Astrocyte (in vitro differentiated cells and primary cell): ENCODE measurements at regions not wholly inside any gene's neighbourhood (a gene's known extent, or its start where the extent isn't known, plus 50 kb on each side); places are given as distances from the start of the nearest gene placed in this dataset.

ENCODE experiments used
- DNase-seq: peaks from one replicate; pipeline ENCODE4 v3.0.0-alpha.2; 2010; ENCODE audit warnings: low read depth
- FAIRE-seq: peaks from 2 replicates; lab custom pipeline; 2011; peaks lifted over from hg19 to GRCh38; lab: Jason Lieb, UNC
- H2AFZ ChIP-seq: 2 replicates; pipeline ENCODE4 v1.6.0; 2012; ENCODE audit warnings: low read depth, low read length, inconsistent platforms
- H3K27ac ChIP-seq: 2 replicates; pipeline ENCODE4 v1.5.1; 2011; ENCODE audit warnings: low read depth, low read length, inconsistent platforms
- H3K27me3 ChIP-seq: 2 replicates; pipeline ENCODE4 v1.6.0; 2011; ENCODE audit warnings: low read length, inconsistent platforms; ENCODE audit not compliant: insufficient read depth
- H3K36me3 ChIP-seq: 2 replicates; pipeline ENCODE4 v1.5.1; 2011; ENCODE audit warnings: low read length, inconsistent platforms; ENCODE audit not compliant: insufficient read depth
- H3K4me1 ChIP-seq: 2 replicates; pipeline ENCODE4 v1.5.1; 2011; ENCODE audit warnings: low read length, inconsistent platforms; ENCODE audit not compliant: insufficient read depth
- H3K4me2 ChIP-seq: 2 replicates; pipeline ENCODE4 v1.6.0; 2012; ENCODE audit warnings: low read length, inconsistent platforms
- H3K4me3 ChIP-seq: 2 replicates; pipeline ENCODE4 v1.5.1; 2011; ENCODE audit warnings: low read depth, mild to moderate bottlenecking, low read length, inconsistent platforms; ENCODE audit not compliant: insufficient read depth
- H3K79me2 ChIP-seq: 2 replicates; pipeline ENCODE4 v1.6.0; 2012; ENCODE audit warnings: mild to moderate bottlenecking, low read length, inconsistent platforms; ENCODE audit not compliant: insufficient read depth
- H3K9ac ChIP-seq: 2 replicates; pipeline ENCODE4 v1.6.0; 2012; ENCODE audit warnings: mild to moderate bottlenecking, low read length, inconsistent platforms
- H3K9me3 ChIP-seq: 2 replicates; pipeline ENCODE4 v1.5.1; 2012; ENCODE audit warnings: low read depth, mild to moderate bottlenecking, low read length, inconsistent platforms; ENCODE audit not compliant: insufficient read depth
- H4K20me1 ChIP-seq: 2 replicates; pipeline ENCODE4 v1.6.0; 2012; ENCODE audit warnings: low read length, inconsistent platforms; ENCODE audit not compliant: insufficient read depth
- H3K27ac Mint-ChIP-seq: one replicate; pipeline ENCODE4 v1.8.0; 2021; ENCODE audit warnings: mild to moderate bottlenecking, mixed read lengths; ENCODE audit not compliant: unreplicated experiment
- H3K27me3 Mint-ChIP-seq: one replicate; pipeline ENCODE4 v1.8.0; 2021; ENCODE audit warnings: low read depth, mixed read lengths; ENCODE audit not compliant: unreplicated experiment
- H3K36me3 Mint-ChIP-seq: one replicate; pipeline ENCODE4 v1.8.0; 2021; ENCODE audit warnings: low read depth, mixed read lengths; ENCODE audit not compliant: unreplicated experiment
- H3K4me1 Mint-ChIP-seq: one replicate; pipeline ENCODE4 v1.8.0; 2021; ENCODE audit warnings: low read depth, mixed read lengths; ENCODE audit not compliant: unreplicated experiment
- H3K4me3 Mint-ChIP-seq: one replicate; pipeline ENCODE4 v1.8.0; 2021; ENCODE audit warnings: mild to moderate bottlenecking, moderate library complexity, mixed read lengths; ENCODE audit not compliant: unreplicated experiment
- H3K9me3 Mint-ChIP-seq: one replicate; pipeline ENCODE4 v1.8.0; 2021; ENCODE audit warnings: mild to moderate bottlenecking, mixed read lengths; ENCODE audit not compliant: unreplicated experiment
- CTCF ChIP-seq: IDR thresholded peaks from 2 replicates; pipeline ENCODE4 v1.5.1; 2011; ENCODE audit warnings: low read depth, mild to moderate bottlenecking, inconsistent platforms, low read length, moderate library complexity; ENCODE audit not compliant: insufficient read depth
- EZH2 ChIP-seq: IDR thresholded peaks from 2 replicates; pipeline ENCODE4 v1.6.1; 2012; ENCODE audit warnings: mild to moderate bottlenecking, low read length, inconsistent platforms; ENCODE audit not compliant: insufficient read depth

GRCh38 chr17:74054249-74054648 is 149.2 kb upstream of the RPL38 start:
- no peak overlapping the region for H3K4me3 ChIP-seq
- H3K4me1 ChIP-seq: no peaks in the 10 kb centered on the region
- H3K79me2 ChIP-seq: no peaks in the 10 kb centered on the region
- no peaks in the 10 kb centered on the region for H3K36me3 Mint-ChIP-seq
- no peak overlapping the region for H3K4me2 ChIP-seq
- H2AFZ ChIP-seq: no peak overlapping the region
- no peak overlapping the region for H3K27ac Mint-ChIP-seq
- no peaks in the 10 kb centered on the region for H4K20me1 ChIP-seq
- TF ChIP-seq EZH2: no peak
- no peak for TF ChIP-seq CTCF
- FAIRE-seq: no peak
- H3K27ac ChIP-seq: no peak overlapping the region
- no peak for DNase-seq
- H3K9ac ChIP-seq: no peak overlapping the region
- H3K27me3 Mint-ChIP-seq: peaks cover 76% of the 10 kb centered on the region
- no peaks in the 10 kb centered on the region for H3K9me3 ChIP-seq
- H3K36me3 ChIP-seq: no peaks in the 10 kb centered on the region
- peaks cover 10% of the 10 kb centered on the region for H3K9me3 Mint-ChIP-seq
- H3K4me1 Mint-ChIP-seq: no peaks in the 10 kb centered on the region
- no peaks in the 10 kb centered on the region for H3K27me3 ChIP-seq
- no peak overlapping the region for H3K4me3 Mint-ChIP-seq

GRCh38 chr17:74055508-74056160 is 147.8 kb upstream of the RPL38 start:
- H3K27ac Mint-ChIP-seq: no peak overlapping the region
- Histone ChIP-seq H3K4me3 (no peak overlapping the region), H2AFZ (no peak overlapping the region)

GRCh38 chr17:74059479-74060240 is 143.8 kb upstream of the RPL38 start:
- Mint-ChIP-seq H3K4me1 (no peaks in the 10 kb centered on the region), H3K4me3 (no peak overlapping the region), H3K27me3 (peaks cover 70% of the 10 kb centered on the region), H3K9me3 (peaks cover 10% of the 10 kb centered on the region), H3K36me3 (no peaks in the 10 kb centered on the region), H3K27ac (no peak overlapping the region)
- peaks cover 3% of the 10 kb centered on the region for H3K27me3 ChIP-seq
- H3K79me2 ChIP-seq: no peaks in the 10 kb centered on the region
- H4K20me1 ChIP-seq: no peaks in the 10 kb centered on the region
- no peak overlapping the region for H3K27ac ChIP-seq
- TF ChIP-seq CTCF: no peak
- TF ChIP-seq EZH2: no peak
- H3K36me3 ChIP-seq: no peaks in the 10 kb centered on the region
- H3K4me3 ChIP-seq: no peak overlapping the region
- H3K4me1 ChIP-seq: no peaks in the 10 kb centered on the region
- FAIRE-seq (no peak), DNase-seq (no peak)
- H3K9me3 ChIP-seq: no peaks in the 10 kb centered on the region
- no peak overlapping the region for H3K9ac ChIP-seq
- no peak overlapping the region for H3K4me2 ChIP-seq
- H2AFZ ChIP-seq: no peak overlapping the region

More at GRCh38 chr17:74055508-74056160, 147.8 kb upstream of the RPL38 start:
- no peak overlapping the region for H3K27ac ChIP-seq
- H3K9me3 Mint-ChIP-seq: peaks cover 10% of the 10 kb centered on the region
- FAIRE-seq: no peak
- H3K4me1 ChIP-seq: no peaks in the 10 kb centered on the region
- H3K4me3 Mint-ChIP-seq: no peak overlapping the region
- no peaks in the 10 kb centered on the region for H3K9me3 ChIP-seq
- H3K27me3 ChIP-seq: no peaks in the 10 kb centered on the region
- no peak overlapping the region for H3K4me2 ChIP-seq
- no peaks in the 10 kb centered on the region for H3K4me1 Mint-ChIP-seq
- H3K36me3 Mint-ChIP-seq: no peaks in the 10 kb centered on the region
- H3K27me3 Mint-ChIP-seq: peaks cover 71% of the 10 kb centered on the region
- no peak for DNase-seq
- no peak for TF ChIP-seq EZH2
- no peaks in the 10 kb centered on the region for H3K79me2 ChIP-seq
- no peaks in the 10 kb centered on the region for H3K36me3 ChIP-seq
- H3K9ac ChIP-seq: no peak overlapping the region
- no peaks in the 10 kb centered on the region for H4K20me1 ChIP-seq
